ENCODE measurements at regions not wholly inside any gene's neighbourhood (a gene's known extent, or its start where the extent isn't known, plus 50 kb on each side); places are given as distances from the start of the nearest gene placed in this dataset.

GRCh38 chr12:110995615-110996014, 75.2 kb upstream of the MYL2 start:
- H3K9me3 ChIP-seq (ENCODE audit: control insufficient read depth, low read length), result no peaks in the 10 kb centered on the region
- no peaks in the 10 kb centered on the region for H3K36me3 ChIP-seq (ENCODE audit: control insufficient read depth, insufficient read depth, low read length)
- no peaks in the 10 kb centered on the region for H3K4me1 ChIP-seq (ENCODE audit: control insufficient read depth, insufficient read depth, low read length, poor library complexity, severe bottlenecking)
- no peak overlapping the region for H3K4me3 ChIP-seq (ENCODE audit: insufficient read depth, low read depth, low read length, poor library complexity, severe bottlenecking)
- no peaks in the 10 kb centered on the region for H3K27me3 ChIP-seq (replicated peaks; ENCODE audit: control insufficient read depth, insufficient read depth, low read length, poor library complexity, severe bottlenecking)
- no peak overlapping the region for H3K27ac ChIP-seq (ENCODE audit: insufficient read depth, low read length, poor library complexity, severe bottlenecking)
- DNase-seq, result no peak

DNA sequence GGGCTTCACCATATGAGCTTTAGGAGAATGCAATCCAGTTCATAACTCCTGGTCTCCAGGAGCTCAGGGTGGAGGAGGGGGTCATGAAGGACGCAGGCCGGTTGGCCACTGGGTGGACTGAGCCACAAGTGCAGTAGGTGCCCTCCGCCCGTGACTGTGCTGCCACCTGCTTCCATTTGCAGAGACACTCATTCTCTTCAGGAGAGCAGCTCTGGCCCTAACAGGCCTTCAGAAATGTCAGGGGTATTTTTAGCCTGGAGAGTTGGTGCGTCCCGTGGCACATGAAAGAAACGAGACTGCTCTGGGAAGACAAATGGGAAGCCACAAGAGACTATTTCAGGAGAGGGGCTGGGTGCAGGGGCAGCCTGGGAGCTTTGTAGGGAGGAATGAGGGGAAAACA, 74.6 kb upstream of the MYL2 start:
- no peaks in the 10 kb centered on the region for H3K27me3 ChIP-seq (replicated peaks; ENCODE audit: control insufficient read depth, insufficient read depth, low read length, poor library complexity, severe bottlenecking)
- H3K4me1 ChIP-seq (ENCODE audit: control insufficient read depth, insufficient read depth, low read length, poor library complexity, severe bottlenecking), result no peaks in the 10 kb centered on the region
- no peaks in the 10 kb centered on the region for H3K36me3 ChIP-seq (ENCODE audit: control insufficient read depth, insufficient read depth, low read length)
- DNase-seq, result no peak
- H3K4me3 ChIP-seq (ENCODE audit: insufficient read depth, low read depth, low read length, poor library complexity, severe bottlenecking), result no peak overlapping the region
- H3K9me3 ChIP-seq (ENCODE audit: control insufficient read depth, low read length), result no peaks in the 10 kb centered on the region
- H3K27ac ChIP-seq (ENCODE audit: insufficient read depth, low read length, poor library complexity, severe bottlenecking), result no peak overlapping the region

DNA sequence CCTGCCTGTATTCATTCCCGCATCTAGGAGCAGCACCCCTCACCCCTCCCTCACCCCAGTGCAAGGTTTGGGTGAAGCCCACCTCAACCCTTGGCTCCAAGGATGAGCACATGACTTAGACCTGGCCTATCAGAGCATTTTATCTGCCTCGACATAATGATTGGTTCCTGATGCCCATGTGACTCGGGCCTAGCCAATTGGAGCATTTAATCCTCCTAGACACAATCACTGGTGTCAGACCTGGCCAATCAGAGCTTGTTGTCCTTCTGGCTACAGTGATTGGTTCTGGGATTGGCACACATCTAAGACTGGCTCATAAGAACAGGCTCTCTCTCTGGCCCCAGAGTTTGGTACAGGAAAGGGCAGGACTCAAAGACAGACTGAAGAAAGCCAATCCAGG, 73.1 kb upstream of the MYL2 start:
- DNase-seq, result no peak
- Histone ChIP-seq H3K4me3 (ENCODE audit: insufficient read depth, low read depth, low read length, poor library complexity, severe bottlenecking) (no peak overlapping the region), H3K36me3 (ENCODE audit: control insufficient read depth, insufficient read depth, low read length) (no peaks in the 10 kb centered on the region), H3K9me3 (ENCODE audit: control insufficient read depth, low read length) (no peaks in the 10 kb centered on the region), H3K27ac (ENCODE audit: insufficient read depth, low read length, poor library complexity, severe bottlenecking) (no peak overlapping the region), H3K4me1 (ENCODE audit: control insufficient read depth, insufficient read depth, low read length, poor library complexity, severe bottlenecking) (no peaks in the 10 kb centered on the region), H3K27me3 (replicated peaks; ENCODE audit: control insufficient read depth, insufficient read depth, low read length, poor library complexity, severe bottlenecking) (no peaks in the 10 kb centered on the region)

DNA sequence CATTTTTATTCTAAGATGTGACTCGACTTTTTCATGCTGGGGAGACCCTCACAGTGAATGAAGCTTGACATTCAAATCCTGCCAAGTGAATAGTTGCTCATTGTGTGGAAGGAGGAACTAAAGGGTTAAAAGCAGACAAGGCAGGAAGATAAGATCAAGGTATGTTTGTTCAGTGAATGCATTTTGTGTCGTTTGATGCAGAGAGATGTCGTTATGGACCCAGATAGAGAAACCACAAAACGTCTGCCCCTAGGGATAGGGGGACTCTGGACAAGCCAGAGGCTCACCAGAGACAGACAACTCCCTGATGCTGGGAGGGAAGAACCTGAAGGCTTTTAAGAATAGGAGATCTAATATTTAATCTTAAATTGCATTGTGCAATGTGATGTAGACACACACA, 72.5 kb upstream of the MYL2 start:
- no peak overlapping the region for H3K27ac ChIP-seq (ENCODE audit: insufficient read depth, low read length, poor library complexity, severe bottlenecking)
- no peak overlapping the region for H3K4me3 ChIP-seq (ENCODE audit: insufficient read depth, low read depth, low read length, poor library complexity, severe bottlenecking)
- H3K27me3 ChIP-seq (replicated peaks; ENCODE audit: control insufficient read depth, insufficient read depth, low read length, poor library complexity, severe bottlenecking), result no peaks in the 10 kb centered on the region
- DNase-seq, result no peak
- H3K36me3 ChIP-seq (ENCODE audit: control insufficient read depth, insufficient read depth, low read length), result no peaks in the 10 kb centered on the region
- no peaks in the 10 kb centered on the region for H3K9me3 ChIP-seq (ENCODE audit: control insufficient read depth, low read length)
- no peaks in the 10 kb centered on the region for H3K4me1 ChIP-seq (ENCODE audit: control insufficient read depth, insufficient read depth, low read length, poor library complexity, severe bottlenecking)

DNA sequence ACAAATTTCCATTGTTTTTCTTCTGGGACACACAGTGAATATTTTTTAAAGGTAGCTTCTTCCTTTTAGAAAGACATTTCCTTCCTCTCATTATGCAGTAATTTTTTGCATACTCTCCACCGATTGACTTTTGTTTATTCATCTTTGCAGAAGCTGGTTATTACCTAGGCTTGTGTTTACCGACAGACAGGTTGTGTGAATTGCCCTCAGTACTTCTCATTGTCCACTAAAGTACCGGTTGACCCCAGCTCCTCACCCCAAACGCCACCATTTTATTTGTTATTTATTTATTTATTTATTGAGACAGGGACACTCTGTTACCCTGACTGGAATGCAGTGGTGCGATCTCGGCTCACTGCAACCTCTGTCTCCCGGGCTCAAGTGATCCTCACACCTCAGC, 63.4 kb upstream of the MYL2 start:
- DNase-seq, result no peak
- Histone ChIP-seq H3K27ac (ENCODE audit: insufficient read depth, low read length, poor library complexity, severe bottlenecking) (no peak overlapping the region), H3K36me3 (ENCODE audit: control insufficient read depth, insufficient read depth, low read length) (no peaks in the 10 kb centered on the region), H3K27me3 (replicated peaks; ENCODE audit: control insufficient read depth, insufficient read depth, low read length, poor library complexity, severe bottlenecking) (no peaks in the 10 kb centered on the region), H3K4me1 (ENCODE audit: control insufficient read depth, insufficient read depth, low read length, poor library complexity, severe bottlenecking) (no peaks in the 10 kb centered on the region), H3K9me3 (ENCODE audit: control insufficient read depth, low read length) (no peaks in the 10 kb centered on the region), H3K4me3 (ENCODE audit: insufficient read depth, low read depth, low read length, poor library complexity, severe bottlenecking) (no peak overlapping the region)

- no peak overlapping the region for H3K27ac ChIP-seq (ENCODE audit: insufficient read depth, low read length, poor library complexity, severe bottlenecking)
- no peaks in the 10 kb centered on the region for H3K36me3 ChIP-seq (ENCODE audit: control insufficient read depth, insufficient read depth, low read length)
- H3K4me3 ChIP-seq (ENCODE audit: insufficient read depth, low read depth, low read length, poor library complexity, severe bottlenecking), result no peak overlapping the region
- H3K4me1 ChIP-seq (ENCODE audit: control insufficient read depth, insufficient read depth, low read length, poor library complexity, severe bottlenecking), result no peaks in the 10 kb centered on the region
- H3K27me3 ChIP-seq (replicated peaks; ENCODE audit: control insufficient read depth, insufficient read depth, low read length, poor library complexity, severe bottlenecking), result no peaks in the 10 kb centered on the region
- DNase-seq, result no peak
- no peaks in the 10 kb centered on the region for H3K9me3 ChIP-seq (ENCODE audit: control insufficient read depth, low read length)
Measured at GRCh38 chr12:110972866-110973265, 52.5 kb upstream of the MYL2 start.

- Histone ChIP-seq H3K4me1 (ENCODE audit: control insufficient read depth, insufficient read depth, low read length, poor library complexity, severe bottlenecking) (no peaks in the 10 kb centered on the region), H3K27me3 (replicated peaks; ENCODE audit: control insufficient read depth, insufficient read depth, low read length, poor library complexity, severe bottlenecking) (no peaks in the 10 kb centered on the region)
Measured at GRCh38 chr12:110971936-110972335, 51.6 kb upstream of the MYL2 start.

DNA sequence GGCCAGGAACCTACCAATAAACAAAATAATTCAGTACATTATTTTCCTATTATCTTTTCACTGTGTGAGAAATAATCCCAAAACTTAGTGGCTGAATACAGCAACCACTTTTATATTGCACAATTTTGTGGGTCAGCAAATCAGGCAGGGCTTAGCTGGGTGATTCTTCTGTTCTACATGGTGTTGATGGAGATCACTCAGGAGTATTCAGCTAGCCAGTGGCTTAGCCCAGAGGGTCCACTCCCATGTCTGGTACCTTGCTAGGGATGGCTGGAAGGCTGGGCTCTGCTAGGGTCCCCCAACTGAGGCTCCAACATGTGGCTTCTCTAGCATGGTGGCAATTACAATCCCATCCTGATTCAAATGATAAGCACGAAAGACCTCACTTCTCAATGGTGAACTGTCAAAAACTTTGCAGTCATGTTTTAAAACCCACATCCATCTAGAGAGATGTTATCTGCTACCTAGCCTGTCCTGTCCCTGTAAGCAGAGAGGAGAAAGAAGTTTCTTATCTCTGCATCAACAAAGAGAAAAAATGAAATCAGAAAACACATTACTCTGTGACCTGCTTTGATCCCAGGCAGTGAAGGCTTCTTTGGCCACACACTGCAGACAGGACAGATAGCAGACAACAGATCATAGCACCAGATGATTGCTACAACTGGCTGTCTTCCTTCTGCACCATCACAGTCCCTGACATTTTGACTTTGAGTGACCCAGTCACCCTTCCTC, 51.0 kb upstream of the MYL2 start:
- Histone ChIP-seq H3K27me3 (replicated peaks; ENCODE audit: control insufficient read depth, insufficient read depth, low read length, poor library complexity, severe bottlenecking) (no peaks in the 10 kb centered on the region), H3K36me3 (ENCODE audit: control insufficient read depth, insufficient read depth, low read length) (no peaks in the 10 kb centered on the region), H3K4me1 (ENCODE audit: control insufficient read depth, insufficient read depth, low read length, poor library complexity, severe bottlenecking) (no peaks in the 10 kb centered on the region), H3K9me3 (ENCODE audit: control insufficient read depth, low read length) (no peaks in the 10 kb centered on the region), H3K27ac (ENCODE audit: insufficient read depth, low read length, poor library complexity, severe bottlenecking) (no peak overlapping the region), H3K4me3 (ENCODE audit: insufficient read depth, low read depth, low read length, poor library complexity, severe bottlenecking) (no peak overlapping the region)
- DNase-seq, result no peak

More at GRCh38 chr12:110971936-110972335, 51.6 kb upstream of the MYL2 start:
- Histone ChIP-seq H3K4me3 (ENCODE audit: insufficient read depth, low read depth, low read length, poor library complexity, severe bottlenecking) (no peak overlapping the region), H3K9me3 (ENCODE audit: control insufficient read depth, low read length) (no peaks in the 10 kb centered on the region), H3K27ac (ENCODE audit: insufficient read depth, low read length, poor library complexity, severe bottlenecking) (no peak overlapping the region), H3K36me3 (ENCODE audit: control insufficient read depth, insufficient read depth, low read length) (no peaks in the 10 kb centered on the region)
- no peak for DNase-seq
